Epithelial cell of proximal tubule (primary cell): ENCODE measurements at regions not wholly inside any gene's neighbourhood (a gene's known extent, or its start where the extent isn't known, plus 50 kb on each side); places are given as distances from the start of the nearest gene placed in this dataset.

ENCODE experiments used
- DNase-seq: peaks from one replicate; pipeline ENCODE4 v3.0.0-alpha.2; 2011; ENCODE audit warnings: low read depth
- H3K4me3 ChIP-seq: 2 replicates; pipeline ENCODE4 v1.5.1; 2011; ENCODE audit warnings: low read depth, mild to moderate bottlenecking, low read length
- TF ChIP-seq, protein P1 (sequence below): conservative IDR thresholded peaks from 2 replicates; pipeline ENCODE4 v1.5.1; 2012; ENCODE audit warnings: low read depth, mild to moderate bottlenecking, low read length

DNA sequence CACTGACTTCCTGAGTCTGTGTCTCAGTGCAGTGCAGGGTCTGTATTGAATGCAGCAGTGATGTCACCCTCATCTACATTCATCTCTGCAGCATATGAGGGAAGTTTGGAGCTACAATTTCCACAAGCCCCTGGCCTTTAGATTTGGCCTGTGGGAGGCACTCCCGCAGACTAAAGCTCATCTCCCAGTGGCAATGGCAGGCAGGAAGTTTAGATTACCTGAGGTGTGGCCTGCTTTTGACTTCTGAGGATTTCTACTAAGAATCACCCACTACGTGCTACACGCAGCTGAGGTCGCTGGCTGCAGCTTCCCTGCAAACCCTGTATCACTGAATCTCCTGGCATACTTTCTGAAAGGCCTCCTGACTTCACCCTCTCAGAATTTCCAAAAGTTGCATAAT lies 202.2 kb upstream of the PRKD1 start:
- no peak for DNase-seq
- H3K4me3 ChIP-seq: no peak overlapping the region
- TF ChIP-seq, protein P1, sequence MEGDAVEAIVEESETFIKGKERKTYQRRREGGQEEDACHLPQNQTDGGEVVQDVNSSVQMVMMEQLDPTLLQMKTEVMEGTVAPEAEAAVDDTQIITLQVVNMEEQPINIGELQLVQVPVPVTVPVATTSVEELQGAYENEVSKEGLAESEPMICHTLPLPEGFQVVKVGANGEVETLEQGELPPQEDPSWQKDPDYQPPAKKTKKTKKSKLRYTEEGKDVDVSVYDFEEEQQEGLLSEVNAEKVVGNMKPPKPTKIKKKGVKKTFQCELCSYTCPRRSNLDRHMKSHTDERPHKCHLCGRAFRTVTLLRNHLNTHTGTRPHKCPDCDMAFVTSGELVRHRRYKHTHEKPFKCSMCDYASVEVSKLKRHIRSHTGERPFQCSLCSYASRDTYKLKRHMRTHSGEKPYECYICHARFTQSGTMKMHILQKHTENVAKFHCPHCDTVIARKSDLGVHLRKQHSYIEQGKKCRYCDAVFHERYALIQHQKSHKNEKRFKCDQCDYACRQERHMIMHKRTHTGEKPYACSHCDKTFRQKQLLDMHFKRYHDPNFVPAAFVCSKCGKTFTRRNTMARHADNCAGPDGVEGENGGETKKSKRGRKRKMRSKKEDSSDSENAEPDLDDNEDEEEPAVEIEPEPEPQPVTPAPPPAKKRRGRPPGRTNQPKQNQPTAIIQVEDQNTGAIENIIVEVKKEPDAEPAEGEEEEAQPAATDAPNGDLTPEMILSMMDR: no peak

DNA sequence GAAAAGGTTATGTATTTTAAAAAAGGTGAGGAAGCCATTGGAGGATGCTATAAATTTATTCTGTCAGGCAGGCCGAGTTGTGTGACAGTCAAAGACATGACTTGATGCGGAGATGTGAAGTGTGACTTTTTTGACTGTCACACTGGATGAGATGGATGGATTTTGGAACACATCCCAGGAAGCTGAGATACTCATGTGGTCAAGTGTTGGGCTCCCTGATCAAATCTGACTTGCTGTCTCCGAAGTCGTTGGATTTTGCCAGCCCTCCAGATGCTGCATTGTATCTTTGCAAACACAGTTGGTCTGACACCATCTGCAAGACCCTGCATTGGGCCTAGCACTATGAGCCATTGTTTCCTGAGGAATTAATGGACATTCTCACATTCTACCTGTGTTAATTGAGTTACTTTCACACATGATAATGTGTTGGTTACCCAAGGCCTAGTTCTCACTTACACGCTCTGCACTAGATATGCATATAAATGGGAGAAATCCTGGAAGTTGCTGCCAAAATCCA lies 204.0 kb upstream of the PRKD1 start:
- DNase-seq: no peak
- no peak overlapping the region for H3K4me3 ChIP-seq
- TF ChIP-seq, protein P1: no peak

DNA sequence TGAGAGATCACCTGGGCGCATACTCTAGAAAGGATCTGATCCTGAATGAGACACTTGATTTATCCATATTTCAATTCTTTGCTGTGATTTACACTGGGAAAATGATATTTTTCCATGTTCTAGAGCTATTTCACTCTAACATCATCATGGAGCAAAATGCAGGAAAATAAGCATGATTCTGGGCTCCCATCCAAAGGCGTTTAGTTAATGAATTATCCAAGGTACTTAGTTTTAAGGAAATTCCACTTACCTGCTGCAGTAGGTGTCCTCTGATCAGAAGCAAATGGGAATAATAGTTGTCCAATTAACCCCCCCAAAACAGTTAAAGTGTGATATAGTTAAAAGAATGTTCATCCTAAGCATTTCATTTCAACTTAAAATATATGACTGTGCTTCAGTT lies 204.5 kb upstream of the PRKD1 start:
- no peak overlapping the region for H3K4me3 ChIP-seq
- TF ChIP-seq, protein P1: no peak
- DNase-seq: no peak

DNA sequence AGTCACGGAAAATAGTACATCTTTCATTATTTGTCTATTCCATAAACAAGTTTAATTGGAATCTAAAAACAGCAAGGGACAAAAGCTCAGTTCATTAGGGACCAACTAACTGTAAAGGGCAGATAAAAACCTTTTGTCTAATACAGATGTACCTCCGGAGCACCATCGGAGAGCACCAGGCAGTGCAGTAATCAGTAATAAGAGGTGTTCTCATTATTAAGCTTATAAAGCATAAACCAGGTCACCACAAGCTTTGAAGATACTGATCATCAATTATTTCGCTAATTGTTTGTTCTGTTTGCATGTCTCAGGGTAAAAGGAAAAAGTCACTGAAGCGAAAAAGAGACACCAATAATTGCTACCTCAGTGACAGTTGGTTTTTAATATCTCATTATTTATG lies 207.3 kb upstream of the PRKD1 start:
- TF ChIP-seq, protein P1: no peak
- no peak overlapping the region for H3K4me3 ChIP-seq
- DNase-seq: no peak

DNA sequence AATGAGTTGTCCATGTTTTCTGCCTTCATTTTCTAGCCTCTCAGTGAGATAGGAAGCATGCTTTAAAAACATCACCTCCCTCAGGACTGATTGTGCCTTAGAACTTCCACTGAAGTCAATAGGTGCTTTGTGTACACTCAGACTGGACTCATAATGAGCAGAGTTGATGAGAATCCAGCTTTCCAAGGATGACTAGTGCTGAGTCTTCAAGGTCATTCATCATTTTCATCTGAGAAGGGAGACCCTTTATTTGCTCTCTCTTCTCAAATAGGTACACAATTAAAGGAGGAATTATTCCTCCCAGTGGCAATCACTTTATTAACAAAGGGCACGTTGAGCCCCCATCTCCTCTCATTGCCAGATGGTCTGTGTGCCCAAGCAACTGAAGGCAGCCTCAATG lies 210.9 kb upstream of the PRKD1 start:
- DNase-seq: no peak
- TF ChIP-seq, protein P1: no peak
- H3K4me3 ChIP-seq: no peak overlapping the region

DNA sequence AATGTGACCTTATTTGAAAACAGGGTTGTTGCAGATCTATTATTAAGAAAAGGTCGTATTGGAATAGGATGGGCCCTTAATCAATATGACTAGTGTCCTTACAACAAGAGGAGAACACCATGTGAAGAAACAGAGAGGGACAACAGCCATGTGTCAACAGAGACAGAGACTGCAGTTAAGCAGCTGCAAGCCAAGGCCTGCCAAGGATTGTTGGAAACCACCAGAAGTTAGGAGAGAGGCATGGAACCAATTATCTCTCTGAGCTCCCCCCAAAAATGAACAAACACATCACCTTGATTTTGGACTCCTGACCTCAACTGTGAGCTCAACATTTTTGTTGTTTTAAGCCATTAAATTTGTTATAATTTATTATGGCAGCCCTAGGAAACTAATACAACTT lies 214.6 kb upstream of the PRKD1 start:
- DNase-seq: no peak
- TF ChIP-seq, protein P1: no peak
- H3K4me3 ChIP-seq: no peak overlapping the region

DNA sequence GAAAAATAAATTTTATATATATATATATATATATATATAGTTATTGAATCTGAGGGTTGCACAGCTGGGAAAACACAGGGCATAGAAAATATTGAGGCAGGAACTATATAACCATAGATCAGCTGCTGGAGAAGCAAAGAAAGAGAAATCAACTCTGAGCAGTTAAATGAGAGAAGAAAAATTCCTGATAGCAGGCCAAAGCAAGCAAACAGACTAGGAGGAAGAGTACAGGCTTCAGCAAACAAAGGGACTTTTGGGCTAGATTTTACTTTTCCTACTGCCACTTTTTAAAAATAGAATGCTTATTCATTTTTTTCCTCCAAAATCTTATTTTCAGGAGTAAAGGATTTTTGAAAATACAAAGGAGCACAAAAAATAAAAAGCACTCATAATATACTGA lies 216.0 kb upstream of the PRKD1 start:
- H3K4me3 ChIP-seq: no peak overlapping the region
- DNase-seq: no peak
- TF ChIP-seq, protein P1: no peak
